IPS-NIHi7 (cell line): ENCODE measurements at regions not wholly inside any gene's neighbourhood (a gene's known extent, or its start where the extent isn't known, plus 50 kb on each side); places are given as distances from the start of the nearest gene placed in this dataset.
"Not testable (repeated sequence)": the region's sequence is repeated elsewhere in the genome, so short reads cannot be mapped to it uniquely, and the experiment has no call there.

Source experiments
- DNase-seq: peaks from one replicate; pipeline ENCODE4 v3.0.0; 2012; ENCODE audit warnings: mixed read lengths; ENCODE audit errors: extremely low spot score

- not testable (repeated sequence) for DNase-seq
Measured at GRCh38 chr2:91568391-91569338, 2877.2 kb downstream of the RPIA start.

DNA sequence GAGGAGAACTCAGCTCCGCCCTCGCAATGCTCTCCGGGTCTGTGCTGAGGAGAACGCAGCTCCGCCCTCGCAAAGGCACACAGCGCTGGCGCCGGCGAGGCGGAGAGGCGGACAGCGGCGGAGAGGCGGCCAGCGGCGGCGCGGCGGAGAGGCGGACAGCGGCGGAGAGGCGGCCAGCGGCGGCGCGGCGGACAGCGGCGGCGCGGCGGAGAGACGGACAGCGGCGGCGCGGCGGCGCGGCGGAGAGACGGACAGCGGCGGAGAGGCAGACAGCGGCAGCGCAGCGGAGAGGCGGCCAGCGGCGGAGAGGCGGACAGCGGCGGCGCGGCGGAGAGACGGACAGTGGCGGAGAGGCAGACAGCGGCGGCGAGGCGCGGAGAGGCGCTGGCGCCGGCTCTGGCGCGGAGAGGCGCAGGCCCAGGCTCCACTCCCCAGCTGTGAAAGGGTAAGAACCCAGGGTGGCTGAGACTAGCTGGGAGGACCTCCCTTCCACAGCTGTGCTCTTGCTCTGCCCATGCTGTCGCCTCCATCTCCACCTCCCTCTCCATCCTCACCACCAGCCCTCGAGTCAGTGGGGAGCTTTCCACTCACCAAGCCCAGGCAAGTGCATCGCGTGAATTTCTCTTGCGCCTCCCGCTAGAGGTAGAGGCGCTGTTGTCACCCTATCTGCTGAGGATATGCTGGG, 2879.9 kb downstream of the RPIA start:
- peak; percentile 23 for DNase-seq

- not testable (repeated sequence) for DNase-seq
Measured at GRCh38 chr2:91573018-91573417, 2881.5 kb downstream of the RPIA start.

DNA sequence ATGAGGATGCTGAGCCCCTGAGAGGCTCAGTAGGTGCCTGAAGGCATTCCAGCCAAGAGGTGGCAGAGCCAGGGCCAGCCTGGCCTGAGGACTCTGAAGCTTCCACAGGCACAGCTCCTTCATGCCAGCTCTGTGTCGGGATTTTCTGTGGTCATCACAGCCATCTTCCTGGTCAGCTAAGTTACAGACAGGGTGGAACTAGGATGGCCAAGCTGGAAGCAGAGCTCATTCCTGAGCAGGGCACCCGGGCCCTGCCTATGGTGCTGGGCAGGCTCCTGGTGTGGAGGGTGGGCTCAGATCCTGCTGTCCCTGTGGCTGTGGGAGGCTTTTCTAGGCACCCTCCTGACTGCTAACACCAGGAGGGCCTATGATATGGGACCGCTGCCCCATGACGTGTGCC, 2882.3 kb downstream of the RPIA start:
- DNase-seq: not testable (repeated sequence)

DNA sequence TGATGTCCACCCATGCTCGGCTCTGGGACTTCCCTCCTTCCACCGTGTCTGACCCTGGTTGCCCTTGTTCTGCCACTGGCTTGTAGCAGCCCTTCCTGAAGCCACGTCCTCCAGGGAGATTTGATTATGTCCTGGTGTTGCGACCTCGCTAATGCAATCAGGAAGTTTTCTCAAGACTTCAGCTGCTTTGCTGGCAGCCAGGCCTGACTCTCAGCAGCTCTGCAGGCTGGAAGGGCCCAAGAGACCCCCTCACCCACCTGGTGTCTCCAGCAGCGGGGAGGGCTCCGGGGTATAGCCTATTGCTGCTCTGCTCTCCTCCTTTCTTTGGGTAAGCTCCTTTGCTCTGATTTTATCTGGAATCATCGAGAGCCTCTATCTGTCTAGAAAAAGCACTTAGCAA, 2882.8 kb downstream of the RPIA start:
- DNase-seq: not testable (repeated sequence)

DNA sequence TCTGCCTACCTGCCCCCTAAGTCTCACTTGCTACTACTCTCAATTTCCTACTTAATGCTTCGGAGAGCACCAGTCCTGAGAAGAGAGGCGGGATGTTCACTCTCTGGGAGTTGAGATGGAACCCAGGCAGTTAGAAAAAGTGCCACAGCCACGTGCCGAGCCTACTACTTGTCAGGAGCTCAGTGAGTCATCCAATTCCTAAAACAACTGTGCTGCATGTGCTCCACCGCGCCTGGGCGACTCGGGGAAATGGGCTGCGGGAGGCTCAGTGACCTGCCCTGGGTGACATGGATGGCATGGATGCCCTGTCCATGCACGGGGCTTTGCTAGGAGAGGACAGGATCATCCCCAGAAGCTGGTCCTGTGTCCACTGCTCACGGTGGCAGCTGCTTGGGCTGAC, 2884.2 kb downstream of the RPIA start:
- DNase-seq: not testable (repeated sequence)

DNA sequence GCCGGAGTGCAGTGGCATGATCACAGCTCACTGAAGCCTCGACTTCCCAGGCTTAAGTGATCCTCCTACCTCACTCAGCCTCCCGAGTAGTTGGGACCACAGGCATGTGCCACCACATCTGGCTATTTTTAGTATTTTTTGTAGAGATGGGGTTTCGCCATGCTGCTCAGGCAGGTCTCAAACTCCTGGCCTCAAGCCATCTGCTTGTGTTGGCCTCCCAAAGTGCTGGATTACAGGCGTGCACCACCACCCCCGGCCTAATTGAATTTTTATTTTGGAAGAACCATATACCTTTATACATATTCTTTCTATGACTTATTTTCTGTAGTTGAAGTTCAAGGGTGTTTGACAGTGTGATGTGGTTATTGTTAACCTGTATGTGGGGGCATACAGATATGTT, 2885.9 kb downstream of the RPIA start:
- DNase-seq: not testable (repeated sequence)

DNA sequence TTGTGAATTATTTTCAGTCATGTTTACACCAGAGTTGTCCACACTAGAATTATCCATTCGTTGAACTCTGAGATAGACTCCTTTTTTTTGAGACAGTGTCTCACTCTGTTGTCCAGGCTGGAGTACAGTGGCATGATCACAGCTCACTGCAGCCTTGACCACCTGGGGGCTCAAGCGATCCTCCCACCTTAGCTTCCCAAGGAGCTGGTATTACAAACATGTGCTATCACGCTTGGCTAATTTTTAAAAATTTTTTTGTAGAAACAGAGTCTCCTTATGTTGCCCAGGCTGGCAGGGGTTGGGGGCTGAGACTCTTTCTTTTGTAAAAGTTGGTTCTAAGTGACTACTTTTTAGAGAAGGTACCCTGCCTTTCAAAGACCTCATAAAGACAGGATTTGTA, 2887.2 kb downstream of the RPIA start:
- DNase-seq: not testable (repeated sequence)

DNA sequence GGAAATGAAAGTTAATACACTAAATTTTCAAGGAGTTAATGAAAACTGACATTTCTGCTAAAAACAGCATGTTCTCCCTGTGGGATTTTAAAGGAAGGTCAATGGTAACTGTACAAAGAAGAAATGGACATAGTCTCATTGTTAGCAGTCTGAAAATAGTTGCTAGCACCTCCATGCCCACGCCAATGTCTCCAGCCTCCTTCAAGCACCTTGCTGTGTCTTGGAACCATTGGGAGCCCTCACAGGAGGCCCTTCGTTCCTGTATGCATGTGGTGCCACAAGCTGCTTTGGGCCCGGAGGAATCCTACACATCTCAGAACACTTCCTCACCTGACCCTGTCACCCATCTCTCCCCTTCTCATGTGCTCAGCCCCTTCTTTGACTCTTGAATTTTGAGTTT, 2888.1 kb downstream of the RPIA start:
- not testable (repeated sequence) for DNase-seq

GRCh38 chr2:91580043-91580442, 2888.6 kb downstream of the RPIA start:
- not testable (repeated sequence) for DNase-seq

GRCh38 chr2:91587098-91587497, 2895.6 kb downstream of the RPIA start:
- not testable (repeated sequence) for DNase-seq

DNA sequence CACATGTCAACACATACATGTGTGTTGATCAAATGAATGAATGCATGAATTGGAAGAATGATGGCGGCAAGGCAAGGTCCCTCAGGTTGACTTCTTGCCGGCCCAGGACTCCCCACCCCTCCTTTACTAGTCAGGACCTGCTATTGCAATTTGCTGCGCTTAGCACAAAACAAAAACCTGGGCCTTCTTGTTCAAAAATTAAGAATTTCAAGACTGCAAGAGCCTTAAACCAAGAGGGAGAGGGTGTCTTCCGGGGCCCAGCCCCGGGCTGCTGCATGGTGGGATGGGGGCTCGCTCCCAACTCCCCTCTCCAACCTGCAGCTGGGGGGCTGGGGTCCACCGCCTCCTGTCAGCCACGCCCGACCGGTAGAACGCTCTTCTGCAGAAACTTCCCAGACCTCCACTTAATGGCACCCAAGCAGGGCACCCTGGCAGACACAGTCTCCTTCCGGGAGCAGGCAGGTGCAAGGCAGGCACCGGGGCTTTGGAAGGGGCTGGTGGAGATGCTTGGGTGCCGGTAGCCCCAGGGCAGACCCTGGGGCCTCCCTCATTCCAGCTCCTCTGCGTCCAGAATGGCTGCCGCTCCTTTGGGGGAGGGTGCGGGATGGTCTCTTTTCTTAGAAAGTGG, 2896.5 kb downstream of the RPIA start:
- DNase-seq: not testable (repeated sequence)

- not testable (repeated sequence) for DNase-seq
Measured at GRCh38 chr2:91588782-91589223, 2897.3 kb downstream of the RPIA start.

DNA sequence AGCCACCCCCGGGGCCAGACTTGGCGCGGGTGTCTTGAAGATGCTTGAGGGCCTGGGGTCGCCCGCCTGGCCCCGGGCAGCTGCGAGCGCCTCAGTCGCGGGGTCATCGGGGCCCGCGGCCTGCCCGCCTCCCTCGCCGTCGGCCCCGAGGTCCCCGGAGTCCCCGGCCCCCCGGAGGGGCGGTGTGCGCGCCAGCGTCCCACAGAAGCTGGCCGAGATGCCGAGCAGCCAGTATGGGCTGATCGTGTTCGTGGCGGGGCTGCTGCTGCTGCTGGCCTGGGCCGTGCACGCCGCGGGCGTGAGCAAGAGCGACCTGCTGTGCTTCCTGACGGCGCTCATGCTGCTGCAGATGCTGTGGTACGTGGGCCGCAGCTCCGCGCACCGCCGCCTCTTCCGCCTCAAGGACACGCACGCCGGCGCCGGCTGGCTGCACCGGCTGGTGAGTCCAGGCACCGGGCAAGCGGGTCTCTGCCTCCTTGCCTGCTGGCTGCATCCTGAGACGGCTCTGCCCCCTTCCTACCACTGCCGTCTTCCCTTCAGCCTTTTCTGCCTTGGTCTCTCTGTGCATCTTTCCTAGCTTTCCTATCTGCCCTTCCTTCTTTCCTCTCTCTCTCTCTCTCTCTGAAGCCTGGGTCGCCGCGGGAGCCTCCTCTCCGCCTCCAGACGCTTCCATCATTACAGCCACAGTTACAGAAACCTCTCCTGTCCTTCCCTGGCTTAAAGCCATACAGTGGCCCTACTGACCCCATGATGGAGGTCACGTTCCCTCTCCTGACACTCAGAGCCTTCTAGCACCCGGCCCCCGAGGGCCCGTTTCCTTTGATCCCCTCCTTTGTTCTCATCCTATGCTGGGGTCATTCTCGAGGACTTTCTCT, 2898.2 kb downstream of the RPIA start:
- not testable (repeated sequence) for DNase-seq

- DNase-seq: not testable (repeated sequence)
Measured at GRCh38 chr2:91590381-91590780, 2898.9 kb downstream of the RPIA start.

DNA sequence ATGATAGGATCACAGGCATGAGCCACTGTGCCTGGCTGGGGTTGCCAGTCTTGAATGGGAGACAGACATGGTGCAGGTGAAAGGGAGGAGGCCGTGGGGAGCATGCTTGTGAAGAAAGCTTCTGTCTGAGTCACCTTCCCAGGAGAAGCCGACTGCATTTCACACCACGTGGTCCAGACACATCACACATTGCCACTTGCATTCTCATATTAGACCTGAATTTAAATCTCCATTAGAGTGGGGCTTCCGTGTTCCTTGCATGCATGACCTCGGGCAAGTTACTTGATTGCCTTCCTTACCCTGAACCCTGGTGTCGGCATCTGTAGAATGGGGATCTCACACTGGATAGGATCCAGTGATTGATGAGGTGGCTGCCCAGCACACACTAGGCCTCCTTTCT, 2899.6 kb downstream of the RPIA start:
- DNase-seq: not testable (repeated sequence)

DNA sequence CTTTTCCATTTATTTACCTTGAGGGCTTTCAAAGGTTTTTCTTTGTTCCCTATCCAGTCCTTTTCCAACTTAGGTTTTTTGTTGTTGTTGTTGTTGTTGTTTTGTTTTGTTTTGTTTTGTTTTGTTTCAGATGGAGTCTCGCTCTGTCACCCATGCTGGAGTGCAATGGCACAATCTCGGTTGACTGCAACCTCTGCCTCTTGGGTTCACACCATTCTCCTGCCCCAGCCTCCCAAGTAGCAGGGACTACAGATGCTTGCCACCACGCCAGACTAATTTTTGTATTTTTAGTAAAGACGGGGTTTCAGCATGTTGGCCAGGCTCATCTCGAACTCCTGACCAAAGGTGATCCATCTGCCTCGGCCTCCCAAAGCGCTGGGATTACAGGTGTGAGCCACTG, 2906.0 kb downstream of the RPIA start:
- not testable (repeated sequence) for DNase-seq

- DNase-seq: not testable (repeated sequence)
Measured at GRCh38 chr2:91598519-91598918, 2907.0 kb downstream of the RPIA start.

- not testable (repeated sequence) for DNase-seq
Measured at GRCh38 chr2:91599000-91599399, 2907.5 kb downstream of the RPIA start.

DNA sequence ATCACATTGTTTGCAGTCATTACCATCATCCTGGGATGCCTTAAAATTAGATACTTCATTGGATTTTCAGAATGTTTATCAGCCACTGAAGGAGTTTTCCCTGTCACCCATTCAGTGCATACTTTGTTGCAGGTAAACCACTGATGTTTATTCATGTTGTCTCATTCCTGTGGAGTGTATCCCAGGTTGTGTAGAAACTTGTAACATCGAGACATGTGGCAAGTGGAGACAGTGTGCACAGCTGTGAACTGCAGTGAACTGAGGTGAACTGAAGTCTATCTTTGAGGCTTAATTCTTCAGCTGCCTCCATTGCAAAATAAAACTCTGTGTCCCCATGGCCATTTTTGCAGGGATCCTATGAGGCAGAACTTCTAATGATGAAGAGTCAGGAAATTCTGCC, 2911.4 kb downstream of the RPIA start:
- DNase-seq: not testable (repeated sequence)

- DNase-seq: not testable (repeated sequence)
Measured at GRCh38 chr2:91603996-91604395, 2912.5 kb downstream of the RPIA start.
